ENCODE measurements at regions not wholly inside any gene's neighbourhood (a gene's known extent, or its start where the extent isn't known, plus 50 kb on each side); places are given as distances from the start of the nearest gene placed in this dataset.

- no peaks in the 10 kb centered on the region for H3K27me3 Mint-ChIP-seq
- no peak for DNase-seq
Measured at GRCh38 chr1:191882870-191883269, 275.4 kb upstream of the RGS18 start.

DNA sequence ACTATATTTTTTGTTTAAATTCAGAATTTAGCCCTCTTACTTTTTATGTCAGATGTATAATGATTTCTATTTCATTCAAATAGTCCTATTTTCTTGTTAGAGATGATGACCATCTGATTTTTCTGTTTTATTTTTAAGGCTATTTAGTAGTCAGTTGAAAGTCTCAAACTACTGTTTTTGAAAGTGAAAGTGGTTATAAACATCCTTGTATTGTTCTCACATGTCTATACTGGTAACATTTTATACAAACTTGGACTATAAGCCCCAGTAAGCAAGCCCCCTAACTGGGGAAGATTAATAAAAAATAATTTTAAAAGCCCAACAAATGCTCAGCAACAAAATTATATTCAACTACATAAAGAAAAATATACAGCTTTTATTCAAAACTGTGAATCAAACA is 271.3 kb upstream of the RGS18 start:
- H3K27ac ChIP-seq (ENCODE audit: low read length): no peak overlapping the region
- Mint-ChIP-seq H3K4me1 (no peaks in the 10 kb centered on the region), H3K9me3 (peaks cover 0 to 10% (median 7%) of the 10 kb centered on the region in 3 donors), H3K36me3 (no peaks in the 10 kb centered on the region), H3K27ac (no peak overlapping the region), H3K4me3 (no peak overlapping the region), H3K27me3 (no peaks in the 10 kb centered on the region)
- H3K4me3 ChIP-seq (ENCODE audit: control insufficient read depth in 1 of 2, extremely low read depth in 1 of 2, low read length in 1 of 2): no peak overlapping the region
- H3K9me3 ChIP-seq: no peaks in the 10 kb centered on the region
- no peaks in the 10 kb centered on the region for H3K27me3 ChIP-seq (replicated peaks in 1 of 2; ENCODE audit: control insufficient read depth in 2 of 2, extremely low read depth in 1 of 2, insufficient read depth in 2 of 2, low read length in 1 of 2)
- ATAC-seq (replicated peaks in 1 of 4) (no peak), DNase-seq (no peak)
- H3K36me3 ChIP-seq (ENCODE audit: control insufficient read depth in 2 of 2, extremely low read depth in 1 of 2, insufficient read depth in 1 of 2, low read length in 1 of 2): no peaks in the 10 kb centered on the region
- ChIA-PET CTCF (no interaction called here), POLR2A (no interaction called here)
- no peaks in the 10 kb centered on the region for H3K4me1 ChIP-seq (ENCODE audit: control insufficient read depth in 1 of 2, extremely low read depth in 1 of 2, insufficient read depth in 2 of 2, low read length in 2 of 2)

More at GRCh38 chr1:191882870-191883269, 275.4 kb upstream of the RGS18 start:
- no peaks in the 10 kb centered on the region for H3K4me1 Mint-ChIP-seq
- no peak overlapping the region for H3K27ac Mint-ChIP-seq
- H3K36me3 Mint-ChIP-seq: no peaks in the 10 kb centered on the region
- H3K4me3 ChIP-seq (ENCODE audit: control insufficient read depth in 1 of 2, extremely low read depth in 1 of 2, low read length in 1 of 2): no peak overlapping the region
- no peaks in the 10 kb centered on the region for H3K36me3 ChIP-seq (ENCODE audit: control insufficient read depth in 2 of 2, extremely low read depth in 1 of 2, insufficient read depth in 1 of 2, low read length in 1 of 2)
- POLR2A ChIA-PET: no interaction called here
- H3K9me3 Mint-ChIP-seq: peaks cover 0 to 3% (median 0%) of the 10 kb centered on the region in 3 donors
- H3K27ac ChIP-seq (ENCODE audit: low read length): no peak overlapping the region
- no peak overlapping the region for H3K4me3 Mint-ChIP-seq
- no peaks in the 10 kb centered on the region for H3K4me1 ChIP-seq (ENCODE audit: control insufficient read depth in 1 of 2, extremely low read depth in 1 of 2, insufficient read depth in 2 of 2, low read length in 2 of 2)
- no peaks in the 10 kb centered on the region for H3K27me3 ChIP-seq (replicated peaks in 1 of 2; ENCODE audit: control insufficient read depth in 2 of 2, extremely low read depth in 1 of 2, insufficient read depth in 2 of 2, low read length in 1 of 2)
- ATAC-seq (replicated peaks in 1 of 4): no peak
- no peaks in the 10 kb centered on the region for H3K9me3 ChIP-seq
- WGBS (ENCODE audit: insufficient coverage): no CpG with 5 or more reads among the region's 1 CpG
- CTCF ChIA-PET: no interaction called here

DNA sequence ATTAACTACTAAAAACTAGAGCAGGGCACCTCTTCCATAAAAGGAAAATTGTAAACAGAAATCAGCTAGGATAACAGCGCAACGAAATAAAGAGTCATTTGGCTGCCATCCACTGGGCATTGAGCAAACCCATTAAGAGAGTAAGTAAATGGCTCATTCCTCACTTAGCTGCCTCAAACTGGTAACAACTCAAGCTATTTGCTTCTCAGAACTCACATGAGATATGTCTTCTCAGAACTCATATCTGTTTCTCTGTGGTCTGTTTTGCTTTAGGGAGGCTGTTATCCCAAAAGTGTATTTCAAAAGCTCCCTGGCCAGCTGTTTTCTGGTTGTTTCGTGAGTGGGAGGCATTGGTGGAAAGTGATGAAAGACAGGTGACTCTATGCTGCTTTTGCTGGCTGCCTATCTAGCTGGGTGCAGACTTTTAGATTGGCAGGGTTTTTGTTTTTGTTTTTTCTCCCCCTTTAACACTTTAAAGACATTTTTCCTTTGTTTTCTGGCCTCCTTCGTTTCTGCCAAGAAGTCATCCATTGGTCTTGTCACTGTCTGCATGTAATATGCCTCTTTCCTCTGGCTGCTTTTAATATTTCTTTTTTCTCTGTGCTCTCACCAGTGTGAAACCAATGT is 269.2 kb upstream of the RGS18 start:
- WGBS (ENCODE audit: insufficient coverage): 40% methylated on average over 1 of the region's 4 CpGs
- no peak overlapping the region for H3K27ac Mint-ChIP-seq
- DNase-seq (no peak), ATAC-seq (replicated peaks in 1 of 4) (no peak)
- Histone ChIP-seq H3K36me3 (ENCODE audit: control insufficient read depth in 2 of 2, extremely low read depth in 1 of 2, insufficient read depth in 1 of 2, low read length in 1 of 2) (no peaks in the 10 kb centered on the region), H3K4me1 (ENCODE audit: control insufficient read depth in 1 of 2, extremely low read depth in 1 of 2, insufficient read depth in 2 of 2, low read length in 2 of 2) (no peaks in the 10 kb centered on the region), H3K27me3 (replicated peaks in 1 of 2; ENCODE audit: control insufficient read depth in 2 of 2, extremely low read depth in 1 of 2, insufficient read depth in 2 of 2, low read length in 1 of 2) (no peaks in the 10 kb centered on the region), H3K9me3 (no peaks in the 10 kb centered on the region), H3K27ac (ENCODE audit: low read length) (no peak overlapping the region), H3K4me3 (ENCODE audit: control insufficient read depth in 1 of 2, extremely low read depth in 1 of 2, low read length in 1 of 2) (no peak overlapping the region)
- H3K36me3 Mint-ChIP-seq: no peaks in the 10 kb centered on the region
- CTCF ChIA-PET: no interaction called here
- POLR2A ChIA-PET: no interaction called here
- H3K4me1 Mint-ChIP-seq: no peaks in the 10 kb centered on the region
- no peak overlapping the region for H3K4me3 Mint-ChIP-seq
- H3K9me3 Mint-ChIP-seq: peaks cover 4 to 10% (median 7%) of the 10 kb centered on the region in 3 donors
- H3K27me3 Mint-ChIP-seq: no peaks in the 10 kb centered on the region

DNA sequence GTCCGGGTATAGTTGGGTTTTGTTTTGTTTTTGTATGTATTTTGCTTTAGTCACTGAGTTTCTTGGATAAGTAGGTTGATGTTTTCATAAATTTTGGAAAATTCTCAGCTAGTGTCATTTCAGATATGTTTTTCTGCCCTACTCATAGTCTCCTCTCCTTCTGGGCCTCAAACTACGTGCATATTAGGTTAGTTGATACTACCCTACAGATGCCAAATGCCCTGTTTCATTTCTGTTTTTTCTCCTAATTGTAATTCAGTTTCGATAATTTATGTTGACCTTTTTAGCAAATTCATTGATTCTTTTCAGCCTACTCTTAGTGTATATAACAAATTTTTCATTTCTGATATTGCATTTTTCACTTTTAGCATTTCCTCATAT is 268.6 kb upstream of the RGS18 start:
- CTCF ChIA-PET: no interaction called here
- Mint-ChIP-seq H3K27ac (no peak overlapping the region), H3K27me3 (no peaks in the 10 kb centered on the region), H3K4me1 (no peaks in the 10 kb centered on the region), H3K4me3 (no peak overlapping the region), H3K36me3 (no peaks in the 10 kb centered on the region), H3K9me3 (peaks cover 4 to 10% (median 7%) of the 10 kb centered on the region in 3 donors)
- POLR2A ChIA-PET: no interaction called here
- no peak for DNase-seq
- ATAC-seq (replicated peaks in 1 of 4): no peak
- Histone ChIP-seq H3K4me1 (ENCODE audit: control insufficient read depth in 1 of 2, extremely low read depth in 1 of 2, insufficient read depth in 2 of 2, low read length in 2 of 2) (no peaks in the 10 kb centered on the region), H3K9me3 (no peaks in the 10 kb centered on the region), H3K27ac (ENCODE audit: low read length) (no peak overlapping the region), H3K27me3 (replicated peaks in 1 of 2; ENCODE audit: control insufficient read depth in 2 of 2, extremely low read depth in 1 of 2, insufficient read depth in 2 of 2, low read length in 1 of 2) (no peaks in the 10 kb centered on the region), H3K4me3 (ENCODE audit: control insufficient read depth in 1 of 2, extremely low read depth in 1 of 2, low read length in 1 of 2) (no peak overlapping the region), H3K36me3 (ENCODE audit: control insufficient read depth in 2 of 2, extremely low read depth in 1 of 2, insufficient read depth in 1 of 2, low read length in 1 of 2) (no peaks in the 10 kb centered on the region)
- WGBS (ENCODE audit: insufficient coverage): no CpG with 5 or more reads among the region's 3 CpGs

GRCh38 chr1:191890433-191891088 is 267.7 kb upstream of the RGS18 start:
- Histone ChIP-seq H3K36me3 (ENCODE audit: control insufficient read depth in 2 of 2, extremely low read depth in 1 of 2, insufficient read depth in 1 of 2, low read length in 1 of 2) (no peaks in the 10 kb centered on the region), H3K9me3 (no peaks in the 10 kb centered on the region), H3K27ac (ENCODE audit: low read length) (no peak overlapping the region), H3K4me3 (ENCODE audit: control insufficient read depth in 1 of 2, extremely low read depth in 1 of 2, low read length in 1 of 2) (no peak overlapping the region), H3K4me1 (ENCODE audit: control insufficient read depth in 1 of 2, extremely low read depth in 1 of 2, insufficient read depth in 2 of 2, low read length in 2 of 2) (no peaks in the 10 kb centered on the region), H3K27me3 (replicated peaks in 1 of 2; ENCODE audit: control insufficient read depth in 2 of 2, extremely low read depth in 1 of 2, insufficient read depth in 2 of 2, low read length in 1 of 2) (no peaks in the 10 kb centered on the region)
- Mint-ChIP-seq H3K4me1 (no peaks in the 10 kb centered on the region), H3K27me3 (no peaks in the 10 kb centered on the region), H3K9me3 (peaks cover 4 to 10% (median 7%) of the 10 kb centered on the region in 3 donors), H3K36me3 (no peaks in the 10 kb centered on the region), H3K4me3 (no peak overlapping the region), H3K27ac (no peak overlapping the region)
- WGBS (ENCODE audit: insufficient coverage): 70% methylated on average over 2 of the region's 3 CpGs
- POLR2A ChIA-PET: interaction anchor here in 1 of 2 donors (0.7 kb wide), 2 partner anchors 16 to 537 kb away, joined by 3 to 6 read pairs; no protein-coding TSS in a partner anchor
- CTCF ChIA-PET: no interaction called here
- ATAC-seq (replicated peaks in 1 of 4) (no peak), DNase-seq (no peak)

- DNase-seq: no peak
- ATAC-seq (replicated peaks in 1 of 4): no peak
- H3K4me3 ChIP-seq (ENCODE audit: control insufficient read depth in 1 of 2, extremely low read depth in 1 of 2, low read length in 1 of 2): no peak overlapping the region
- no peaks in the 10 kb centered on the region for H3K4me1 ChIP-seq (ENCODE audit: control insufficient read depth in 1 of 2, extremely low read depth in 1 of 2, insufficient read depth in 2 of 2, low read length in 2 of 2)
- no peak overlapping the region for H3K27ac ChIP-seq (ENCODE audit: low read length)
- ChIA-PET POLR2A (no interaction called here), CTCF (interaction anchor here in 1 of 2 donors (0.5 kb wide), 1 partner anchor 14 kb away, joined by 3 read pairs; no protein-coding TSS in a partner anchor)
- peaks cover 4 to 8% (median 7%) of the 10 kb centered on the region in 3 donors for H3K9me3 Mint-ChIP-seq
- no peak overlapping the region for H3K27ac Mint-ChIP-seq
- H3K36me3 Mint-ChIP-seq: no peaks in the 10 kb centered on the region
- H3K27me3 Mint-ChIP-seq: no peaks in the 10 kb centered on the region
- no peaks in the 10 kb centered on the region for H3K4me1 Mint-ChIP-seq
- H3K36me3 ChIP-seq (ENCODE audit: control insufficient read depth in 2 of 2, extremely low read depth in 1 of 2, insufficient read depth in 1 of 2, low read length in 1 of 2): no peaks in the 10 kb centered on the region
- H3K27me3 ChIP-seq (replicated peaks in 1 of 2; ENCODE audit: control insufficient read depth in 2 of 2, extremely low read depth in 1 of 2, insufficient read depth in 2 of 2, low read length in 1 of 2): no peaks in the 10 kb centered on the region
- no peak overlapping the region for H3K4me3 Mint-ChIP-seq
- H3K9me3 ChIP-seq: no peaks in the 10 kb centered on the region
Measured at GRCh38 chr1:191892716-191893115, 265.5 kb upstream of the RGS18 start.

All from T-cell (primary cell).